Choroid plexus epithelial cell (primary cell): ENCODE measurements at regions not wholly inside any gene's neighbourhood (a gene's known extent, or its start where the extent isn't known, plus 50 kb on each side); places are given as distances from the start of the nearest gene placed in this dataset.
"Not testable (repeated sequence)": the region's sequence is repeated elsewhere in the genome, so short reads cannot be mapped to it uniquely, and the experiment has no call there.

ENCODE experiments used
- DNase-seq: peaks from one replicate; pipeline ENCODE4 v3.0.0-alpha.2; 2010; ENCODE audit warnings: low read depth
- H3K4me3 ChIP-seq: 2 replicates; pipeline ENCODE4 v1.5.1; 2011; ENCODE audit warnings: low read depth, mild to moderate bottlenecking, control low read depth, low read length, moderate library complexity
- CTCF ChIP-seq: conservative IDR thresholded peaks from 2 replicates; pipeline ENCODE4 v1.5.1; 2011; ENCODE audit warnings: low read depth, mild to moderate bottlenecking, control low read depth, inconsistent platforms, low read length, moderate library complexity

- H3K4me3 ChIP-seq, result no peak overlapping the region
- no peak for TF ChIP-seq CTCF
- no peak for DNase-seq
Measured at GRCh38 chr1:240722788-240723187, 110.8 kb upstream of the GREM2 start.

GRCh38 chr1:240720976-240721375, 109.0 kb upstream of the GREM2 start:
- no peak for TF ChIP-seq CTCF
- no peak for DNase-seq
- no peak overlapping the region for H3K4me3 ChIP-seq

- no peak overlapping the region for H3K4me3 ChIP-seq
- no peak for TF ChIP-seq CTCF
- DNase-seq, result no peak
Measured at GRCh38 chr1:240719953-240720700, 108.2 kb upstream of the GREM2 start.

- not testable (repeated sequence) for DNase-seq
Measured at GRCh38 chr1:240716538-240716937, 104.6 kb upstream of the GREM2 start.

GRCh38 chr1:240714568-240715292, 102.8 kb upstream of the GREM2 start:
- no peak overlapping the region for H3K4me3 ChIP-seq
- TF ChIP-seq CTCF, result no peak
- DNase-seq, result no peak

More at GRCh38 chr1:240716538-240716937, 104.6 kb upstream of the GREM2 start:
- not testable (repeated sequence) for H3K4me3 ChIP-seq

- no peak for DNase-seq
- H3K4me3 ChIP-seq, result no peak overlapping the region
- TF ChIP-seq CTCF, result no peak
Measured at GRCh38 chr1:240712014-240712731, 100.2 kb upstream of the GREM2 start.

GRCh38 chr1:240711020-240711419, 99.1 kb upstream of the GREM2 start:
- no peak for DNase-seq
- TF ChIP-seq CTCF, result no peak
- no peak overlapping the region for H3K4me3 ChIP-seq
